H9 (cell line): ENCODE measurements at regions not wholly inside any gene's neighbourhood (a gene's known extent, or its start where the extent isn't known, plus 50 kb on each side); places are given as distances from the start of the nearest gene placed in this dataset.
A peak's percentile ranks its signal among the peaks of the same experiment; 100 is the strongest.

Source experiments
- DNase-seq: peaks from one replicate; pipeline ENCODE4 v3.0.0-alpha.2; 2017
- H2AFZ ChIP-seq: one replicate; pipeline ENCODE4 v1.6.1; 2013; ENCODE audit warnings: mild to moderate bottlenecking, low read length, control low read depth, moderate library complexity
- H2AK5ac ChIP-seq: 2 replicates; pipeline ENCODE4 v1.6.1; 2013; ENCODE audit warnings: low read length, control low read depth, mixed read lengths; ENCODE audit not compliant: insufficient read length
- H2BK120ac ChIP-seq: one replicate; pipeline ENCODE4 v1.6.1; 2013; ENCODE audit warnings: low read depth, mild to moderate bottlenecking, low read length, control low read depth, inconsistent platforms; ENCODE audit not compliant: poor library complexity, severe bottlenecking
- H2BK12ac ChIP-seq: 2 replicates; pipeline ENCODE4 v1.6.1; 2013; ENCODE audit warnings: low read length, control low read depth, mixed read lengths, low read depth; ENCODE audit not compliant: insufficient read length
- H2BK15ac ChIP-seq: 2 replicates; pipeline ENCODE4 v1.6.1; 2013; ENCODE audit warnings: low read depth, low read length, control low read depth
- H2BK20ac ChIP-seq: one replicate; pipeline ENCODE4 v1.6.1; 2013; ENCODE audit warnings: low read depth, mild to moderate bottlenecking, low read length, control low read depth, inconsistent platforms; ENCODE audit not compliant: poor library complexity, severe bottlenecking
- H2BK5ac ChIP-seq: 2 replicates; pipeline ENCODE4 v1.6.1; 2013; ENCODE audit warnings: low read length, control low read depth, mixed read lengths; ENCODE audit not compliant: insufficient read length
- H3K14ac ChIP-seq: 2 replicates; pipeline ENCODE4 v1.6.1; 2013; ENCODE audit warnings: low read length, control low read depth; ENCODE audit not compliant: insufficient read depth
- H3K18ac ChIP-seq: 2 replicates; pipeline ENCODE4 v1.6.1; 2013; ENCODE audit warnings: low read depth, mild to moderate bottlenecking, mixed read lengths, low read length, control low read depth; ENCODE audit not compliant: insufficient read length
- H3K23ac ChIP-seq: 2 replicates; pipeline ENCODE4 v1.6.1; 2013; ENCODE audit warnings: low read length, control low read depth, mixed read lengths, low read depth; ENCODE audit not compliant: insufficient read length
- H3K23me2 ChIP-seq: 2 replicates; pipeline ENCODE4 v1.6.1; 2013; ENCODE audit warnings: low read depth, mild to moderate bottlenecking, mixed read lengths, low read length, control low read depth; ENCODE audit not compliant: insufficient read length, poor library complexity, severe bottlenecking
- H3K27ac ChIP-seq: 2 replicates; pipeline ENCODE4 v1.5.1; 2013; ENCODE audit warnings: low read length, control low read depth, mixed read lengths, low read depth; ENCODE audit not compliant: insufficient read length
- H3K27me3 ChIP-seq: 2 replicates; pipeline ENCODE4 v1.6.1; 2013; ENCODE audit warnings: low read length, control low read depth, inconsistent platforms; ENCODE audit not compliant: insufficient read depth
- H3K4ac ChIP-seq: 2 replicates; pipeline ENCODE4 v1.6.1; 2013; ENCODE audit warnings: low read depth, mild to moderate bottlenecking, control low read depth, inconsistent platforms, low read length, moderate library complexity
- H3K4me1 ChIP-seq: 2 replicates; pipeline ENCODE4 v1.6.1; 2013; ENCODE audit warnings: low read length, control low read depth, inconsistent platforms; ENCODE audit not compliant: insufficient read depth
- H3K4me2 ChIP-seq: 2 replicates; pipeline ENCODE4 v1.6.1; 2013; ENCODE audit warnings: low read length, control low read depth, mixed read lengths; ENCODE audit not compliant: insufficient read length, insufficient read depth
- H3K56ac ChIP-seq: 2 replicates; pipeline ENCODE4 v1.6.1; 2013; ENCODE audit warnings: low read depth, mild to moderate bottlenecking, mixed read lengths, low read length, control low read depth; ENCODE audit not compliant: insufficient read length
- H3K79me1 ChIP-seq: 2 replicates; pipeline ENCODE4 v1.6.1; 2013; ENCODE audit warnings: low read depth, mild to moderate bottlenecking, moderate library complexity, low read length, control low read depth, inconsistent platforms; ENCODE audit not compliant: insufficient read depth, poor library complexity, severe bottlenecking
- H3K79me2 ChIP-seq: 2 replicates; pipeline ENCODE4 v1.6.1; 2013; ENCODE audit warnings: low read length, control low read depth, inconsistent platforms; ENCODE audit not compliant: insufficient read depth
- H3K9ac ChIP-seq: 2 replicates; pipeline ENCODE4 v1.6.1; 2013; ENCODE audit warnings: low read length, control low read depth, mixed read lengths; ENCODE audit not compliant: insufficient read length; ENCODE audit errors: extremely low read depth
- H3K9me3 ChIP-seq: one replicate; pipeline ENCODE4 v1.6.1; 2013; ENCODE audit warnings: low read depth, low read length, inconsistent platforms; ENCODE audit not compliant: control insufficient read depth
- H3T11ph ChIP-seq: one replicate; pipeline ENCODE4 v1.6.1; 2013; ENCODE audit warnings: mild to moderate bottlenecking, low read length, control low read depth, inconsistent platforms
- H4K20me1 ChIP-seq: one replicate; pipeline ENCODE4 v1.6.1; 2013; ENCODE audit not compliant: control insufficient read depth, insufficient read length, insufficient read depth
- H4K5ac ChIP-seq: 2 replicates; pipeline ENCODE4 v1.6.1; 2013; ENCODE audit warnings: low read depth, mild to moderate bottlenecking, mixed read lengths, low read length, control low read depth; ENCODE audit not compliant: insufficient read length
- H4K8ac ChIP-seq: replicated peaks from 2 replicates; pipeline ENCODE4 v1.6.1; 2013; ENCODE audit warnings: low read length, control low read depth, mixed read lengths, low read depth; ENCODE audit not compliant: insufficient read length
- H4K91ac ChIP-seq: 2 replicates; pipeline ENCODE4 v1.6.1; 2013; ENCODE audit warnings: low read depth, mild to moderate bottlenecking, moderate library complexity, mixed read lengths, low read length, control low read depth; ENCODE audit not compliant: insufficient read length
- H3K27ac Mint-ChIP-seq, 3 experiments: 2 replicates in 2 of 3; 3 replicates in 1 of 3; pipeline ENCODE4 v1.8.0; 2020 to 2021; ENCODE audit warnings: mixed read lengths in 3 of 3, mild to moderate bottlenecking in 1 of 3, moderate library complexity in 1 of 3
- H3K27me3 Mint-ChIP-seq: 2 replicates; pipeline ENCODE4 v1.8.0; 2021; ENCODE audit warnings: low read depth, mild to moderate bottlenecking, moderate library complexity, mixed read lengths
- H3K36me3 Mint-ChIP-seq, 3 experiments: 2 replicates in 2 of 3; 3 replicates in 1 of 3; pipeline ENCODE4 v1.8.0; 2020 to 2021; ENCODE audit warnings: low read depth in 3 of 3, mixed read lengths in 3 of 3; ENCODE audit not compliant: insufficient read depth in 1 of 3
- H3K4me1 Mint-ChIP-seq, 2 experiments: 2 replicates each; pipeline ENCODE4 v1.8.0; 2020; ENCODE audit warnings: mixed read lengths in 2 of 2
- H3K4me3 Mint-ChIP-seq, 2 experiments: 2 replicates in 1 of 2; 3 replicates in 1 of 2; pipeline ENCODE4 v1.8.0; 2020 to 2021; ENCODE audit warnings: mild to moderate bottlenecking in 2 of 2, mixed read lengths in 2 of 2, moderate library complexity in 1 of 2
- H3K9me3 Mint-ChIP-seq, 2 experiments: 2 replicates in 1 of 2; 3 replicates in 1 of 2; pipeline ENCODE4 v1.8.0; 2020; ENCODE audit warnings: mild to moderate bottlenecking in 2 of 2, mixed read lengths in 2 of 2, moderate library complexity in 1 of 2
- CTCF ChIP-seq: fragments of 200-600 bp; sonication (generic); conservative IDR thresholded peaks from 3 replicates; pipeline ENCODE4 v1.8.0; 2021; ENCODE audit warnings: antibody characterized with exemption, mild to moderate bottlenecking
- WGBS: extraction: QIAGEN DNeasy Blood & Tissue Kit; methylation state at CpG from one replicate; pipeline ENCODE4 v1.1.7; 2013; ENCODE audit warnings: missing lambda C conversion rate, low lambda C conversion rate, mixed read lengths; ENCODE audit not compliant: insufficient read length; ENCODE audit errors: extremely low coverage; 5-methylcytosine and 5-hydroxymethylcytosine counted together

- Histone ChIP-seq H3K9ac (no peak overlapping the region), H2AFZ (no peak overlapping the region)
Measured at GRCh38 chr20:11001764-11002540, 328.2 kb upstream of the JAG1 start.

More at GRCh38 chr20:11001764-11002540, 328.2 kb upstream of the JAG1 start:
- Mint-ChIP-seq H3K36me3 (peaks cover 0 to 11% (median 0%) of the 10 kb centered on the region in 3 experiments; a peak in 3 of 7 replicates), H3K4me3 (no peak overlapping the region), H3K27ac (peak overlapping the region in 1 of 3 experiments; percentile 26; a peak in 2 of 7 replicates), H3K27me3 (no peaks in the 10 kb centered on the region; the same call in 1 of the 2 replicates), H3K4me1 (no peaks in the 10 kb centered on the region), H3K9me3 (peaks cover 2 to 9% of the 10 kb centered on the region in 2 experiments; a peak in 3 of 5 replicates)
- Histone ChIP-seq H3K9me3 (no peaks in the 10 kb centered on the region), H3K4me1 (no peaks in the 10 kb centered on the region), H2BK120ac (no peak overlapping the region), H4K91ac (no peak overlapping the region), H4K20me1 (no peaks in the 10 kb centered on the region), H2AK5ac (no peak overlapping the region), H3K79me2 (no peaks in the 10 kb centered on the region), H3K4me2 (no peak overlapping the region), H3K56ac (no peak overlapping the region), H3K4ac (no peak overlapping the region), H3K23ac (no peak overlapping the region), H3K18ac (no peak overlapping the region), H2BK15ac (no peak overlapping the region), H2BK5ac (no peak overlapping the region), H3K27ac (no peak overlapping the region), H2BK20ac (no peak overlapping the region), H3T11ph (no peak overlapping the region), H3K23me2 (no peaks in the 10 kb centered on the region), H2BK12ac (no peak overlapping the region), H4K5ac (no peak overlapping the region), H3K79me1 (no peaks in the 10 kb centered on the region), H3K14ac (no peak overlapping the region), H4K8ac (no peak overlapping the region), H3K27me3 (no peaks in the 10 kb centered on the region)
- DNase-seq, result no peak
- no peak for TF ChIP-seq CTCF
- no CpG with 5 or more reads among the region's 12 CpGs for WGBS
